IMR-90 (cell line): ENCODE measurements at regions not wholly inside any gene's neighbourhood (a gene's known extent, or its start where the extent isn't known, plus 50 kb on each side); places are given as distances from the start of the nearest gene placed in this dataset. TPM values are rescaled to one million over a fixed set of nuclear protein-coding genes. Genes with fewer than 3 reads are reported as not detected.

ENCODE experiments used
- ATAC-seq: fragments of 200-7000 bp; cut with Tn5 transposase; 2 replicates; pipeline ENCODE4 v1.9.1; 2020; ENCODE audit warnings: low read depth, mild to moderate bottlenecking, moderate library complexity
- BruUV-seq: library from RNA; stranded (reverse); fragments of 400-500 nt; replicated peaks from 2 replicates; lab custom pipeline; 2021; lab: Mats Ljungman, UMichigan
- CTCF ChIA-PET: fragments of 300-600 bp; formaldehyde crosslinking; extraction: SDS; loops from one replicate; lab custom pipeline; 2021; ENCODE audit warnings: antibody characterized with exemption; lab: Yijun Ruan, JAX
- POLR2A ChIA-PET: fragments of 300-600 bp; sonication (Branson Sonifier 250); formaldehyde crosslinking; loops from one replicate; lab custom pipeline; 2022; ENCODE audit warnings: antibody characterized with exemption; ENCODE audit not compliant: unreplicated experiment; lab: Charles Lee
- DNase-seq: peaks from one replicate; pipeline ENCODE4 v3.0.0; 2013
- H2AFZ ChIP-seq: replicated peaks from 2 replicates; pipeline ENCODE3; 2013; ENCODE audit warnings: low read length, mild to moderate bottlenecking; ENCODE audit not compliant: poor library complexity
- H2AK5ac ChIP-seq: 2 replicates; pipeline ENCODE4 v1.6.1; 2013; ENCODE audit warnings: low read depth, low read length, inconsistent platforms
- H2AK9ac ChIP-seq: replicated peaks from 2 replicates; pipeline ENCODE3; 2013; ENCODE audit warnings: mild to moderate bottlenecking, low read depth, low read length, moderate library complexity; ENCODE audit not compliant: poor library complexity
- H2BK120ac ChIP-seq: 2 replicates; pipeline ENCODE4 v1.6.1; 2013; ENCODE audit warnings: low read depth, low read length, inconsistent platforms
- H2BK15ac ChIP-seq: 3 replicates; pipeline ENCODE4 v1.6.1; 2013; ENCODE audit warnings: low read depth, low read length, inconsistent platforms
- H2BK20ac ChIP-seq: 2 replicates; pipeline ENCODE4 v1.6.1; 2013; ENCODE audit warnings: low read depth, mild to moderate bottlenecking, inconsistent platforms, low read length, moderate library complexity
- H2BK5ac ChIP-seq: 2 replicates; pipeline ENCODE4 v1.6.1; 2013; ENCODE audit warnings: mild to moderate bottlenecking, low read depth, low read length, inconsistent platforms; ENCODE audit not compliant: poor library complexity, severe bottlenecking
- H3K14ac ChIP-seq: replicated peaks from 2 replicates; pipeline ENCODE4 v1.6.1; 2013; ENCODE audit warnings: low read depth, low read length, inconsistent platforms
- H3K18ac ChIP-seq: 2 replicates; pipeline ENCODE4 v1.6.1; 2013; ENCODE audit warnings: low read depth, low read length, control low read depth
- H3K23ac ChIP-seq: 2 replicates; pipeline ENCODE4 v1.6.1; 2013; ENCODE audit warnings: low read depth, low read length, inconsistent platforms
- H3K27ac ChIP-seq: 2 replicates; pipeline ENCODE4 v1.5.1; 2013; ENCODE audit warnings: mild to moderate bottlenecking, control low read depth, low read length; ENCODE audit not compliant: insufficient read depth
- H3K27me3 ChIP-seq: 2 replicates; pipeline ENCODE4 v1.6.1; 2013; ENCODE audit warnings: low read length; ENCODE audit not compliant: control insufficient read depth, insufficient read depth
- H3K36me3 ChIP-seq: 2 replicates; pipeline ENCODE4 v1.6.1; 2013; ENCODE audit warnings: low read length, mixed read lengths; ENCODE audit not compliant: control insufficient read depth, insufficient read depth
- H3K4ac ChIP-seq: 2 replicates; pipeline ENCODE4 v1.6.1; 2013; ENCODE audit warnings: low read depth, low read length, inconsistent platforms
- H3K4me1 ChIP-seq: 2 replicates; pipeline ENCODE4 v1.6.1; 2013; ENCODE audit warnings: low read length, mixed read lengths; ENCODE audit not compliant: control insufficient read depth, insufficient read depth
- H3K4me2 ChIP-seq: 2 replicates; pipeline ENCODE4 v1.6.1; 2013; ENCODE audit warnings: low read depth, mild to moderate bottlenecking, control low read depth, low read length, moderate library complexity
- H3K4me3 ChIP-seq: 2 replicates; pipeline ENCODE4 v1.5.1; 2013; ENCODE audit warnings: low read depth, mild to moderate bottlenecking, control low read depth, low read length, moderate library complexity; ENCODE audit not compliant: insufficient read depth
- H3K56ac ChIP-seq: 2 replicates; pipeline ENCODE4 v1.6.1; 2013; ENCODE audit warnings: low read length, inconsistent platforms; ENCODE audit not compliant: insufficient read depth; ENCODE audit errors: extremely low read depth
- H3K79me1 ChIP-seq, 2 experiments: 2 replicates each; pipeline ENCODE4 v1.6.1; 2013; ENCODE audit warnings: low read length in 2 of 2, inconsistent platforms in 1 of 2, low read depth in 1 of 2
- H3K9ac ChIP-seq: 2 replicates; pipeline ENCODE4 v1.6.1; 2013; ENCODE audit warnings: low read depth, low read length, control low read depth
- H3K9me1 ChIP-seq: 2 replicates; pipeline ENCODE4 v1.6.1; 2013; ENCODE audit warnings: low read length, inconsistent platforms; ENCODE audit not compliant: insufficient read depth
- H3K9me3 ChIP-seq: 2 replicates; pipeline ENCODE4 v1.6.1; 2013; ENCODE audit warnings: low read length; ENCODE audit not compliant: control insufficient read depth, insufficient read depth
- H4K20me1 ChIP-seq: 2 replicates; pipeline ENCODE4 v1.6.1; 2013; ENCODE audit warnings: low read length, inconsistent platforms; ENCODE audit not compliant: insufficient read depth
- H4K5ac ChIP-seq: 2 replicates; pipeline ENCODE4 v1.6.1; 2013; ENCODE audit warnings: mild to moderate bottlenecking, low read depth, low read length, control low read depth
- H4K8ac ChIP-seq, 2 experiments: 2 replicates each; pipeline ENCODE4 v1.6.1; 2013; ENCODE audit warnings: low read depth in 2 of 2, low read length in 2 of 2, control low read depth in 1 of 2, inconsistent platforms in 1 of 2
- H4K91ac ChIP-seq: 2 replicates; pipeline ENCODE4 v1.6.1; 2013; ENCODE audit warnings: low read depth, low read length, inconsistent platforms; ENCODE audit not compliant: insufficient read depth
- CEBPB ChIP-seq: IDR thresholded peaks from 2 replicates; pipeline ENCODE4 v1.6.1; 2012; ENCODE audit warnings: low read depth, low read length, improper control_type of control experiment
- CHD1 ChIP-seq: IDR thresholded peaks from 2 replicates; pipeline ENCODE4 v1.6.1; 2012; ENCODE audit warnings: low read depth, low read length, improper control_type of control experiment
- FOS ChIP-seq: fragments of 150-350 bp; IDR thresholded peaks from 2 replicates; pipeline ENCODE4 v1.6.1; 2016; ENCODE audit warnings: low read depth, low read length
- NFE2L2 ChIP-seq: fragments of 150-350 bp; IDR thresholded peaks from 2 replicates; pipeline ENCODE4 v1.6.1; 2016; ENCODE audit warnings: low read depth, mild to moderate bottlenecking, low read length
- RAD21 ChIP-seq: IDR thresholded peaks from 2 replicates; pipeline ENCODE4 v1.6.1; 2012; ENCODE audit warnings: low read length, improper control_type of control experiment
- SMC3 ChIP-seq: fragments of 150-350 bp; IDR thresholded peaks from 2 replicates; pipeline ENCODE4 v1.6.1; 2016; ENCODE audit warnings: low read depth, mild to moderate bottlenecking, antibody characterized with exemption, low read length, moderate library complexity
- WGBS, 2 experiments: methylation state at CpG; one replicate each; pipeline versions ENCODE4 v1.1.5 to v1.1.7; 2013; ENCODE audit warnings: missing lambda C conversion rate in 2 of 2; ENCODE audit not compliant: insufficient read length in 1 of 2; ENCODE audit errors: extremely low coverage in 2 of 2; 5-methylcytosine and 5-hydroxymethylcytosine counted together
- dilution Hi-C: fragments of 300-500 bp; cut with HindIII; formaldehyde crosslinking; loops from one replicate; pipeline ENCODE4 v1.14.3; 2018; ENCODE audit warnings: low sequenced_read_pairs; ENCODE audit not compliant: unreplicated experiment
- in situ Hi-C: fragments of 300-500 bp; cut with MboI; formaldehyde crosslinking; loops from 3 replicates; pipeline ENCODE4 v1.14.3; 2019; ENCODE audit warnings: low sequenced_read_pairs, inconsistent platforms, mixed read lengths
- intact Hi-C: fragments of 100-400 bp; cut with micrococcal nuclease; formaldehyde crosslinking; loops from 2 replicates; pipeline ENCODE4 v1.10.0; 2022
- microRNA-seq, 2 experiments: library from miRNA; stranded (forward) in 1 of 2; unstranded in 1 of 2; fragments of 10-50 nt in 1 of 2; fragments of <30 nt in 1 of 2; gene quantifications in 1 of 2; microRNA quantifications in 1 of 2; one replicate each; pipeline versions ENCODE3 to v1.1.0; 2013 to 2020; ENCODE audit not compliant: insufficient read depth in 1 of 2, insufficient read length in 1 of 2, unreplicated experiment in 1 of 2
- small RNA-seq, 5 experiments: library from RNA; depleted of rRNA; stranded (forward); fragments of <200 nt; gene quantifications; one replicate each; pipeline ENCODE3, GENCODE V24; 2012

- intact Hi-C loops, result no loop called here
- Histone ChIP-seq H3K79me1 (no peaks in the 10 kb centered on the region), H3K9me1 (no peaks in the 10 kb centered on the region), H3K23ac (no peak overlapping the region), H2BK5ac (no peak overlapping the region), H2BK120ac (no peak overlapping the region), H3K27me3 (no peaks in the 10 kb centered on the region), H3K4me2 (no peak overlapping the region), H2BK15ac (no peak overlapping the region), H3K4me3 (no peak overlapping the region), H2BK20ac (no peak overlapping the region), H3K4ac (no peak overlapping the region), H2AFZ (no peak overlapping the region), H3K36me3 (no peaks in the 10 kb centered on the region), H4K5ac (no peak overlapping the region), H4K20me1 (no peaks in the 10 kb centered on the region), H3K56ac (no peak overlapping the region), H3K4me1 (no peaks in the 10 kb centered on the region), H2AK9ac (no peak overlapping the region), H3K27ac (no peak overlapping the region), H4K91ac (no peak overlapping the region), H2AK5ac (no peak overlapping the region), H3K18ac (no peak overlapping the region), H4K8ac (no peak overlapping the region), H3K9ac (no peak overlapping the region), H3K14ac (no peak overlapping the region), H3K9me3 (peaks cover 1% of the 10 kb centered on the region; the same call in 1 of the 2 replicates)
- no TSS peak for BruUV-seq
- no peak for ATAC-seq
- POLR2A ChIA-PET, result no interaction called here
- CTCF ChIA-PET, result no interaction called here
- no peak for DNase-seq
- TF ChIP-seq FOS (no peak), SMC3 (no peak), NFE2L2 (no peak), RAD21 (no peak), CHD1 (no peak), CEBPB (no peak)
- dilution Hi-C loops, result no loop called here
- WGBS, 2 experiments, result 67% methylated on average over 1 of the region's 7 CpGs; no CpG with 5 or more reads in 1 of the 2 experiments
- in situ Hi-C loops, result no loop called here
These were observed 51.7 kb upstream of the NEBL start for GRCh38 chr10:20948686-20949327.

Small RNA genes lying in the stretch of these regions (microRNA-seq; reads per million reads assigned to microRNA genes)
- gene AL158209.2 (ENCODE audit: insufficient read depth, insufficient read length) (not detected), gene RF00017 (ENCODE audit: insufficient read depth, insufficient read length) (not detected), gene RNU6-15P (ENCODE audit: insufficient read depth, insufficient read length) (not detected)

Small RNA genes lying in the stretch of these regions (small RNA-seq; reads per million reads assigned to genes)
- gene AL158209.2, result 0 reads per million in 5 experiments
- gene RF00017, result 0 reads per million in 5 experiments
- gene RNU6-15P, result 0 to 4.2 (median 0.08) reads per million in 5 experiments
